ENCODE measurements at regions not wholly inside any gene's neighbourhood (a gene's known extent, or its start where the extent isn't known, plus 50 kb on each side); places are given as distances from the start of the nearest gene placed in this dataset.

DNA sequence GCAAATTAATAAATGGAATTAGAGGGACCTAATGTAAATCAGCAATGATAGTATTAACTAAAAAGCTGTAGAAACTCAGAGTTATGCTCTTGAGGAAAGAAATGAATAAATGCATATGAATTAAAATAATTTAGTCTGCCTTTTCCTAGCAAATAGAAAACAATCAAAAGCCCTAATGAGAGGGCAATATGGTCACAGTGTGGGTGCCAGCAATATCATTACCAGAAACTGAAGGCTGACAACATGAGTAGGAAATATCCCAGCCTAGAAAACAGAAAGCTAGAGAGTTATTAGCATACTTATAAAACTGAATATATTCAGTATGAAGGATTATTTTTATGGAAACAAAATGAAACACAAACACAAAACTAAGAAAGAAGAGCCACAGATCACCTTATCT is 987.5 kb upstream of the SEL1L start:
- CTCF ChIA-PET: no interaction called here
- DNase-seq: no peak
- Mint-ChIP-seq H3K36me3 (no peaks in the 10 kb centered on the region), H3K27ac (no peak overlapping the region), H3K4me3 (no peak overlapping the region), H3K27me3 (no peaks in the 10 kb centered on the region), H3K9me3 (ENCODE audit: low read depth) (peaks cover 19% of the 10 kb centered on the region), H3K4me1 (no peaks in the 10 kb centered on the region)
- ATAC-seq: no peak

- Mint-ChIP-seq H3K9me3 (ENCODE audit: low read depth) (peaks cover 13% of the 10 kb centered on the region), H3K4me3 (no peak overlapping the region), H3K27ac (no peak overlapping the region), H3K36me3 (no peaks in the 10 kb centered on the region), H3K4me1 (no peaks in the 10 kb centered on the region), H3K27me3 (no peaks in the 10 kb centered on the region)
- no peak for ATAC-seq
- no peak for DNase-seq
- CTCF ChIA-PET: no interaction called here
These were observed 994.4 kb upstream of the SEL1L start for GRCh38 chr14:82528016-82528415.

- peaks cover 8% of the 10 kb centered on the region for H3K9me3 Mint-ChIP-seq (ENCODE audit: low read depth)
- CTCF ChIA-PET: no interaction called here
- H3K36me3 Mint-ChIP-seq: no peaks in the 10 kb centered on the region
- H3K27ac Mint-ChIP-seq: no peak overlapping the region
- no peaks in the 10 kb centered on the region for H3K27me3 Mint-ChIP-seq
- ATAC-seq (no peak), DNase-seq (no peak)
- H3K4me3 Mint-ChIP-seq: no peak overlapping the region
- H3K4me1 Mint-ChIP-seq: no peaks in the 10 kb centered on the region
These were observed 999.7 kb upstream of the SEL1L start for GRCh38 chr14:82533351-82533750.

- no peak for DNase-seq
- CTCF ChIA-PET: no interaction called here
- no peaks in the 10 kb centered on the region for H3K36me3 Mint-ChIP-seq
- H3K27ac Mint-ChIP-seq: no peak overlapping the region
- H3K9me3 Mint-ChIP-seq (ENCODE audit: low read depth): peaks cover 10% of the 10 kb centered on the region
- no peaks in the 10 kb centered on the region for H3K4me1 Mint-ChIP-seq
- no peaks in the 10 kb centered on the region for H3K27me3 Mint-ChIP-seq
- no peak overlapping the region for H3K4me3 Mint-ChIP-seq
- ATAC-seq: no peak
These were observed 1002.9 kb upstream of the SEL1L start for GRCh38 chr14:82536566-82536965.

- Mint-ChIP-seq H3K36me3 (no peaks in the 10 kb centered on the region), H3K9me3 (ENCODE audit: low read depth) (peaks cover 9% of the 10 kb centered on the region), H3K4me1 (no peaks in the 10 kb centered on the region), H3K27ac (no peak overlapping the region), H3K27me3 (no peaks in the 10 kb centered on the region), H3K4me3 (no peak overlapping the region)
- DNase-seq (no peak), ATAC-seq (no peak)
- CTCF ChIA-PET: no interaction called here
These were observed 1004.2 kb upstream of the SEL1L start for GRCh38 chr14:82537831-82538230.

DNA sequence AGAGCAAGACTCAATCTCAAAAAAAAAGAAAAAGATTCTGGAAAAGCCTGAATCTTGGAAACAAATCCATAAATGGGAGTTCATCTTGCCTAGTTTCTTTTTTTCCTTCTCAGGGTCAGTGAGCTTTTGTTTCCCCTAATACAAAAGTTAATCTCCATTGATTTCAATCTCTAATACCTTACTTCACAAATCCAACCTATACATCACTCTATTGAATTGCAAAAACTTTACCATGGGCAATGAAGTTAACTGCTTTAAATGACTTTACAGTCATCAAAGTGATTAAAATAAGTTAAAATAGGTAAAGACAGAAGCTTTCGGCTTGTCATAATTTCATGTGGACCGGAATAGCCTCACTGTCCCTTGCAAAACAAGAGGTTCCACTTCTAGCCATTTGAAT is 1012.7 kb upstream of the SEL1L start:
- ATAC-seq (no peak), DNase-seq (no peak)
- H3K27ac Mint-ChIP-seq: no peak overlapping the region
- H3K4me3 Mint-ChIP-seq: no peak overlapping the region
- H3K9me3 Mint-ChIP-seq (ENCODE audit: low read depth): peaks cover 7% of the 10 kb centered on the region
- no peaks in the 10 kb centered on the region for H3K27me3 Mint-ChIP-seq
- CTCF ChIA-PET: no interaction called here
- no peaks in the 10 kb centered on the region for H3K36me3 Mint-ChIP-seq
- H3K4me1 Mint-ChIP-seq: no peaks in the 10 kb centered on the region

DNA sequence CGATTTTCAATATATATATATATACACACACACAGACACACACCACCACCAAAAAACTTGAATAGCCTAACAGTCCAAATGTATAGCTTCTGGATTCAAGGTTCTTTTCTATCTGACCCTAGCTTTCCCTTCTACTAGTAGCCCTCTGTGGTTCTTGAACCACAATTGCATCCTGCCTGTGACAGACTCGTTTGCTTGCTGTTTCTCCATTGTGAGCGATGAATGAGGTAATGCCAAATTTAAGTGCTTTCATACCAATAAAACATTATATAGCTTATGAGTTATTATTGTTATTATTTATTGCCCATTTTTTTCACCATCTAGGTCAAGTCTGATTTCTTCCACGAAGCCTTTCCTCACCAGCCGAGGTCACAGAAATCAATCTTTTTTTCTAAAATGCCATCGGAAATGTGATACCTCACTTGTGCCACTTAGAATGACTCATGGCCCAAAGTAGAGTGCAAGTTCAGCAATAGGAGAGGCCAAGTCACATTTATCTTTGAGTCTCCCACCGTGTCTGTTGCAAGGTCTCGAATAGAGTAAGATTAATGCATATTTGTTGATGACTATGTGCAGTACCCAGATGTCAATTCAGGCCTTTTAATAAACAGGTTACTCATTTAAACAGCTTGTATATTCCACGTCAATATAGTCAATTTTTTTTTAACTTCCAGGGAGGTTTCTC is 1015.8 kb upstream of the SEL1L start:
- Mint-ChIP-seq H3K36me3 (no peaks in the 10 kb centered on the region), H3K27ac (no peak overlapping the region), H3K9me3 (ENCODE audit: low read depth) (peaks cover 7% of the 10 kb centered on the region), H3K4me3 (no peak overlapping the region), H3K27me3 (no peaks in the 10 kb centered on the region), H3K4me1 (no peaks in the 10 kb centered on the region)
- DNase-seq (no peak), ATAC-seq (no peak)
- CTCF ChIA-PET: no interaction called here

- ATAC-seq: no peak
- Mint-ChIP-seq H3K27ac (no peak overlapping the region), H3K27me3 (no peaks in the 10 kb centered on the region), H3K4me1 (no peaks in the 10 kb centered on the region), H3K36me3 (no peaks in the 10 kb centered on the region), H3K4me3 (no peak overlapping the region), H3K9me3 (ENCODE audit: low read depth) (peaks cover 8% of the 10 kb centered on the region)
- CTCF ChIA-PET: no interaction called here
- no peak for DNase-seq
These were observed 1029.2 kb upstream of the SEL1L start for GRCh38 chr14:82562881-82563280.

- H3K27me3 Mint-ChIP-seq: no peaks in the 10 kb centered on the region
- no peaks in the 10 kb centered on the region for H3K36me3 Mint-ChIP-seq
- no peak overlapping the region for H3K4me3 Mint-ChIP-seq
- CTCF ChIA-PET: no interaction called here
- H3K27ac Mint-ChIP-seq: no peak overlapping the region
- peaks cover 10% of the 10 kb centered on the region for H3K9me3 Mint-ChIP-seq (ENCODE audit: low read depth)
- no peaks in the 10 kb centered on the region for H3K4me1 Mint-ChIP-seq
- ATAC-seq (no peak), DNase-seq (no peak)
These were observed 1032.2 kb upstream of the SEL1L start for GRCh38 chr14:82565825-82566224.

DNA sequence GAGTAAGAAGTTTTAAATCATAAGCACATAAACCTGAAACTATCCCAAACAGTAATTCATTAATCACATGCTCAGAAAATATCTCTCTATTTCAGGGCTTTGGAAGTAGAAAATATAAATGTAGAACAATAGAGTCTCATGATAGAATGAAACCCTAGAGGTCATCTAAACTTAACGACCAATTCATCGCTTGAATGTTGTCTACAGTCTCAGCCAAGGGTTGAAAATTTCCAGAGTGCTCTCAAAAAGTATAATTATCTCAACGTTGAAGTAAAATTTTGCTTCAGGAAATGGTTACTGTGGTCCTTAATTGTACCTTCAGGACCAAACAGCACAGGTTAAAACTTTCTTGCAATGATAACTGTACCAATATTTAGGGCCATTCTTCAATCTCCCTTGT is 1053.6 kb upstream of the SEL1L start:
- H3K27me3 Mint-ChIP-seq: no peaks in the 10 kb centered on the region
- no peak for ATAC-seq
- no peaks in the 10 kb centered on the region for H3K36me3 Mint-ChIP-seq
- H3K27ac Mint-ChIP-seq: no peak overlapping the region
- DNase-seq: no peak
- H3K9me3 Mint-ChIP-seq (ENCODE audit: low read depth): peaks cover 2% of the 10 kb centered on the region
- CTCF ChIA-PET: no interaction called here
- no peaks in the 10 kb centered on the region for H3K4me1 Mint-ChIP-seq
- H3K4me3 Mint-ChIP-seq: no peak overlapping the region

- CTCF ChIA-PET: no interaction called here
- H3K4me1 Mint-ChIP-seq: no peaks in the 10 kb centered on the region
- no peak overlapping the region for H3K27ac Mint-ChIP-seq
- DNase-seq: no peak
- no peaks in the 10 kb centered on the region for H3K27me3 Mint-ChIP-seq
- H3K9me3 Mint-ChIP-seq (ENCODE audit: low read depth): peaks cover 6% of the 10 kb centered on the region
- H3K36me3 Mint-ChIP-seq: no peaks in the 10 kb centered on the region
- no peak for ATAC-seq
- no peak overlapping the region for H3K4me3 Mint-ChIP-seq
These were observed 1061.8 kb upstream of the SEL1L start for GRCh38 chr14:82595466-82595865.

DNA sequence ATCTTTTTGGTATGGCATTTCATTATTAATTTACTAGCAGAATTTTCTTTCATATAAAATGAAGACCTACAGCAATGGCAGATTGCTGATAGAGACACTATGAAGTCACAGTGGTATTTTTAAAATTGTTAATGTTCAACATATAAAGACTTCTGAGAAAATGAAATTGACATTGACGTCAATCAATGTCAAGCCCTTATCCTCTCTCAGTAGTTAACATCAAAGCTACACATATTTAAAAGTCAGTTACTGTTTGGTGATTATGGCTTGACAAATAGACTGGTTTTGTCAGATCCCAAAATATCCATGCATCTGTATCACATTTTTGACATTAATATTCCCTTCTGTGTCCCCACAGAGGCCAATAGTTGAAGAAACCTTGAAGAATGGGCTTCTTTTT is 1069.1 kb upstream of the SEL1L start:
- ATAC-seq: no peak
- H3K9me3 Mint-ChIP-seq (ENCODE audit: low read depth): peaks cover 8% of the 10 kb centered on the region
- DNase-seq: no peak
- no peak overlapping the region for H3K27ac Mint-ChIP-seq
- H3K36me3 Mint-ChIP-seq: no peaks in the 10 kb centered on the region
- no peaks in the 10 kb centered on the region for H3K4me1 Mint-ChIP-seq
- no peaks in the 10 kb centered on the region for H3K27me3 Mint-ChIP-seq
- H3K4me3 Mint-ChIP-seq: no peak overlapping the region
- CTCF ChIA-PET: no interaction called here

GRCh38 chr14:82604819-82605218 is 1071.2 kb upstream of the SEL1L start:
- ATAC-seq (no peak), DNase-seq (no peak)
- no peaks in the 10 kb centered on the region for H3K27me3 Mint-ChIP-seq
- no peaks in the 10 kb centered on the region for H3K4me1 Mint-ChIP-seq
- CTCF ChIA-PET: no interaction called here
- H3K36me3 Mint-ChIP-seq: no peaks in the 10 kb centered on the region
- H3K4me3 Mint-ChIP-seq: no peak overlapping the region
- H3K9me3 Mint-ChIP-seq (ENCODE audit: low read depth): peaks cover 8% of the 10 kb centered on the region
- H3K27ac Mint-ChIP-seq: no peak overlapping the region

- CTCF ChIA-PET: no interaction called here
- ATAC-seq: no peak
- Mint-ChIP-seq H3K27ac (no peak overlapping the region), H3K36me3 (no peaks in the 10 kb centered on the region), H3K9me3 (ENCODE audit: low read depth) (peaks cover 21% of the 10 kb centered on the region), H3K4me1 (no peaks in the 10 kb centered on the region), H3K4me3 (no peak overlapping the region), H3K27me3 (no peaks in the 10 kb centered on the region)
- DNase-seq: no peak
These were observed 1088.3 kb upstream of the SEL1L start for GRCh38 chr14:82621881-82622450.

Measured in activated CD8-positive, alpha-beta memory T cell treated with anti-CD3 and anti-CD28 coated beads, Interleukin-2, amount 10 ng/mL, durations not matched to agents 7 days and 5 days (primary cell).